ENCODE measurements at regions not wholly inside any gene's neighbourhood (a gene's known extent, or its start where the extent isn't known, plus 50 kb on each side); places are given as distances from the start of the nearest gene placed in this dataset.

DNA sequence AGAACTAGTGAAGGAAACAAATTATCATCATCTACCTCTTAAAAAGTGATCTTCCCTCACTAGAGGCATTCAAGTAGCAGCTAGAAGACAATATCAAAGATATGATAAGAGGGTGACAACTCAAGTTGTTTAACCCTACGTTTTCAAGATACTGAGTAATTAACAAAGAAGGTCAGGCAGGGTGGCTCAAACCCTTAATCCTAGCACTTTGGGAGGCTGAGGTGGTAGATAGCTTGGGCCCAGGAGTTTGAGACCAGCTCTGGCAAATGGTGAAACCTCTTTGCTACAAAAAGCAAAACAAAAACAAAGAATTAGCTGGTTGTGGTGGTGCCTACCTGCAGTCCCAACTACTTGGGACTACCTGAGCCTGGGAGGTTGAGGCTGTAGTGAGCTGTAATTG is 408.2 kb upstream of the TUSC1 start:
- TF ChIP-seq EZH2 (IDR thresholded peaks at IDR 0.05; ENCODE audit: insufficient read depth, poor library complexity, severe bottlenecking) (no peak), EZH2phosphoT487 (IDR thresholded peaks at IDR 0.05; ENCODE audit: insufficient read depth, low read depth) (no peak)
